HG03159 (cell line): ENCODE measurements at regions not wholly inside any gene's neighbourhood (a gene's known extent, or its start where the extent isn't known, plus 50 kb on each side); places are given as distances from the start of the nearest gene placed in this dataset.

ENCODE experiments used
- ATAC-seq: cut with Tn5 transposase; IDR thresholded peaks from one replicate; pipeline ENCODE4 v1.9.1; 2021; ENCODE audit warnings: mild to moderate bottlenecking, moderate library complexity; ENCODE audit not compliant: unreplicated experiment

GRCh38 chr11:100635194-100635593, 51.9 kb upstream of the ARHGAP42 start:
- no peak for ATAC-seq

DNA sequence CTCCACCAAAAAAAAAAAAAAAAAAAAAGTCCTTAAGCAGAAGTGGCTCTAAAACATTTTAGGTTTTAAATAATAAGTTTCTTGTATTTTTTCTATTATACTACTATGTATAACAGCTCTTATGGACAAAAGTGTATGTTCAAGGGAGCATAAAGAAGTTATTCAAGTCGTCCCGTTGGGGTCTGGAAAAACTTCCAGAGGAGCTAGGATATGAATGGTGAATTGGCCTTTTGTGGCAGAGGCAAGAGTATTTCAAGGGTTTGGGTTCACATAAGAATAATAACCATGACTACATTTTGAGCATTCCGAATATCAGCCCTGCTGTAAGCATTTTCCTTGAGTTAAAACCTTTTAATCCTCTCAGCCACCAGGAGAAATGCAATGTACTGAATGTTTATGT, 50.6 kb upstream of the ARHGAP42 start:
- no peak for ATAC-seq
